Renal cortical epithelial cell (primary cell): ENCODE measurements at regions not wholly inside any gene's neighbourhood (a gene's known extent, or its start where the extent isn't known, plus 50 kb on each side); places are given as distances from the start of the nearest gene placed in this dataset.

Source experiments
- DNase-seq: peaks from one replicate; pipeline ENCODE4 v3.0.0-alpha.2; 2011; ENCODE audit warnings: low read depth

DNA sequence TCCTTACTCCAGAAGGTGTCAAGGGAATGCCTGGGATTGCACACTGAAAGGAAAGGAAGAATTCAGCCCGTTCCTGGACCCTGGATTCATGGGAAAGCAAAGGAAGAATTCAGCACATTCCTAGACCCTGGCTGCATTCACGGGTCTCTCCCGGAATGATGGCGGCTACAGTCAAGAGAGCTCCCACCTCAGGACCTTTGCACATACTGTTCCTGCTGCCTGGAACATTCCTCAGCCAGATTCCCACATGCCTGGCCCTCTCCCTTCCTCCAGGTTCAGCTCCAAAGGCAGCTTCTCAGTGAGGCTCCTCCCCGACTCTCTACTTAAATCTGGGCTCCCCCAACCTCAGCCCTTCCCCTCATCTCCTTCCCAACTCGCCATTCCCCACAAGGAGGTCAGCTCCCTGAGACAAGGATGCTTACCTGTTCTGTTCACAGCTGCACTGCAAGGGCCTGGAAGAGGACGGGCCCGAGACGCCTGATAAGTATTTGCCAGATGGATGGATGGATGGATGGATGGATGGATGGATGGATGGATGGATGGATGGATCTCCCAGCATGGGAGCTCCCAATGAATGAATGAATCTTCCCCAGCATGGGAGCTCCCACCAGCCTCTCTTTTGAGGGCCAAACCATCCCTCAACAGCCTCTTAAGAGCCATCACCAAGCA lies 77.4 kb downstream of the NCOR2 start:
- no peak for DNase-seq

- no peak for DNase-seq
Measured at GRCh38 chr12:124489220-124489619, 78.2 kb downstream of the NCOR2 start.

DNA sequence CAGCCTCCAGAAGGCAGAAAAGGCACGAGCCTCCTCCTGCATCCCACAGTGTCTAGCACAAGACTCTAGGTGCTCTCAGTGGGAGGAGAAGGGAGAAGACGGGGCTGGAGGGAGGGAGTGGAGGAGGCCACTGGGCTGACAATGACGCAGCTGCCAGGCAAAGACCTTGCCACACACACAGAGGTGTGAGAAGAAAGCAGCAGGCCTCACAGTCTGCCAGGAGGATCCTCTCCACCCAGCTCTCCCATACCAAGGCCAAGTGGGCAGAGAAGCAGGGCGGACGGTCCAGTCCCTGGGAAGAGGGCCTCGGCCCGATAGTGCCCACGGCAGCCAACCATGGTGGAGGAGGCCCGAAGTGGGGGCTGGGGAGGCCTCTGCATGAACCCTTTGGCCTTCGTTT lies 78.9 kb downstream of the NCOR2 start:
- DNase-seq = no peak

- no peak for DNase-seq
Measured at GRCh38 chr12:124487834-124488165, 79.6 kb downstream of the NCOR2 start.

GRCh38 chr12:124487066-124487833 lies 80.2 kb downstream of the NCOR2 start:
- DNase-seq = no peak

DNA sequence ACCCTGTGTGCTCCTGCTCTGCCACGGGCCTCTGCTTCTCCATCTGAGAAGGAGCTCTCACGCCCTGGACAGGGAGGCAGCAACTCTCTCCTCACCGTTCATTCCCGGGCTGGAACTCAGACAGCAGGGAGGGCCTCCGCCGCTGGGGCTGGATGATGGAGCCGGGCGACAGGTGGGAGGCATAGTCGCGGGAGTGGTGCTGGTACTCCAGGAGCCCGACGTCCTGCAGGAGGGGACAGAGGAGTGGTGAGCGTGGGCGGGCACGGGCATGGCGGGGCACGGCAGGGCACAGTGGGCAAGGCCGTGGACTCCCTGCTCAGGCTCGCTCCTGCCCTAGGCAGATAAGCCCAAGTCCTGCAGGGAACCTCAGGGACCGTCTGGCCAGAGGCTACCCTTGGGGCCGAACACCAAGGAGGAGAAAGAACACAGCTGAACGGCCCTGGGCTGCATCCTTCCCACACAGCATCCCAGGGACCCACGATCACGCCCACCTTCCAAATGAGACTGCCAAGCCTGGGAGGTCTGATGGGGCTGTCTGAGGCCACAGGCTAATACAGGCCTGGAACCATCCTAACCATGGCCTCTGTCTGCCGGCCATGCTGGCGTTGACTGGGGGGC lies 81.0 kb downstream of the NCOR2 start:
- DNase-seq = no peak

GRCh38 chr12:124485371-124485770 lies 82.0 kb downstream of the NCOR2 start:
- DNase-seq = no peak

- DNase-seq = no peak
Measured at GRCh38 chr12:124484526-124484953, 82.9 kb downstream of the NCOR2 start.

DNA sequence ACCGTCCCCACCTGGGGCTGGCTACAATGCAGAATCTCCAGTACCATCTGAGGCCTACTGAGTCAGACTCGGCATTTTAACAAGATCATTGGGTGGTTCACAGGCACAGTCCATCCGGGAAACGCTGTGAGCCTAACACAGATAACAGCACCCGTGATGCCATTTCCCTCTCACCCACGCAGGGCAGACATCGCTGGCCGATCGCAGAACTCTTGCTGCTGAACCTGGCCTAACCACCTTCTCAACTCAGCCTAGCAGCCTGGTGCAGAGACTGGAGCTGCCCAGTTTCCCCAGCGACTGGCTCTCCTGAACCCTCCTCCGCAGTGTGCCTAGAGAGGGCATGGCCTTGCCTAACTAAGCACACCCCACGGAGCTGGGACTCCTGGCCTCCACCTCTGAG lies 83.3 kb downstream of the NCOR2 start:
- no peak for DNase-seq

DNA sequence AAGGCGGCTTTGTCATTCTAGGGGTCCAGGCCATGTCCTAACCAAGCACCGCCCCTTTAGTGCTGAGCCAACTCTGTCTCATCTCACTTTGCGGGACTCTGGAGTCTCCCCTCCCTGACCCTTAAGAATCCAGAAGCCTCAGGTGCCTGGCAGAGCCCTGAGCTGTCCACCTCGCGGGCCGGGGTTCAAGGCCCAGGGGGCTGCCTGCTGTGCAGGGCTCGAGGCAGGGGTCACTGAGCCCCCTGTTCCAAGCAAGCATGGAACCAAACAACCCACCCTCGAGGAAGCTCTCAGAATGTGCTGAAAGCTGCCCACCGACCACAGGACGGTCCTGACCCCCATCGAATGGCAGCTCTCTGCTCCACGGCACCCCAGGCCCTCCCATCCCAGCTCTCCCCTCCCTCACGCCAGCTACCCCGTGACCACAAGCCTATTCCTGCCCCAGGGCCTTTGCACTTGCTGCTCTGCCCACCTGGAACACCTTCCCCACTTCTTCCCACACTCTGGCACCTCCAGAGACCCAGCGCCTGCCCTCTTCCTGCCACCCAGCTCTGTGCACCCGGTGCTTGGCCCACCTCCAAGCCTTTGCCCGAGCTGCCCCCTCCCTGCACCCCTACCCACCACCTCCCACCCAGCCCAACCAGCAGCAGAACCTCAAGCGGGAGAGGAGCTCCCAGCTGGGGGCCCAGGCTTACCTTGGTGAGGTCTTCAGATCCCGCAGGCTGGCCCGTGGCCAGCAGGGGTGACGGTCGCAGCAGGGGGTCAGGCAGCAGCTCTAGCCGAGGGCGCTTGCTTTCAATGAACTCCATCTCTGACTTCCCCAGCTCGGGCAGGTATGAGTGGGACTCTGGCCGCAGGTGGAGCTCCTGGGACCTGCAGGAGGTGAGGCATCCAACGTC lies 84.3 kb downstream of the NCOR2 start:
- no peak for DNase-seq

- no peak for DNase-seq
Measured at GRCh38 chr12:124482567-124482893, 84.9 kb downstream of the NCOR2 start.

DNA sequence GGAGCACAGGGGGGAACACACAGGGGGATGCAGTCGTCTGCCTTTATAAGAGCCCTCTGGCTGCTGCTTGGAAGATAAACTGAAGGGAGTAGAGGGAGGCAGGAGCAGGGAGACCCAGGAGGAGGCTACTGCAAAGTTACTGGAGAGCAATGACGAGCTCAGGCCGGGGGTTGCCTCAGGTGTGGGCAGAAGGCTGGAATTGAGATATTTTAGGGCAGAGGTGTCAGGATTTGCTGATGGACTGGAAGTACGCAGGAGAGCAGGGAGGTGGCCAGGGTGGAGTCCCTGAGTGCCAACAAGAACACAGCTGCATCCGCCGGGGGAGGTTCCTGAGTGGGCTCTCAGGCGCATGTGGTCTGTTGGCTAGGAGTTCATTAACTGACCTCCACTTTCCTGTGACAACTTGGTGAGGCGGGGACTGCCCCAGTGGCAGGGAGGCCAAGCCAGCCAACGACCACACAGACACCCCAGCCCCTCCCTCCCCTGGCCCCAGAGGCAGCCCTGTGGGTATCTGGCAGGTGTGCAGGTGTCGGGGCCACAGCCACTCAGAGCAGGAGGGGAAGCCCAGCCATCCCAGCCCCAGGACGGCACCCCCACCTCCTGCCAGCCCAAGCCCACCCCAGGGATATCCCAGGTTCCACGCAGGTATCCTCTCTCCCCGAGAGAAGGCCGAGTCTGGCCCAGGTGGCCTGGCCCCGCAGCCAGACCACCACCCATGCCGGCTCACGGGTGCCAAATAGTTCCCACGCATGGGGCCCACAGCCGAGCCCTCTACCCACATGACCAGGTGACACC lies 85.4 kb downstream of the NCOR2 start:
- DNase-seq = no peak

GRCh38 chr12:124481257-124481750 lies 86.1 kb downstream of the NCOR2 start:
- peak; percentile 25 for DNase-seq

DNA sequence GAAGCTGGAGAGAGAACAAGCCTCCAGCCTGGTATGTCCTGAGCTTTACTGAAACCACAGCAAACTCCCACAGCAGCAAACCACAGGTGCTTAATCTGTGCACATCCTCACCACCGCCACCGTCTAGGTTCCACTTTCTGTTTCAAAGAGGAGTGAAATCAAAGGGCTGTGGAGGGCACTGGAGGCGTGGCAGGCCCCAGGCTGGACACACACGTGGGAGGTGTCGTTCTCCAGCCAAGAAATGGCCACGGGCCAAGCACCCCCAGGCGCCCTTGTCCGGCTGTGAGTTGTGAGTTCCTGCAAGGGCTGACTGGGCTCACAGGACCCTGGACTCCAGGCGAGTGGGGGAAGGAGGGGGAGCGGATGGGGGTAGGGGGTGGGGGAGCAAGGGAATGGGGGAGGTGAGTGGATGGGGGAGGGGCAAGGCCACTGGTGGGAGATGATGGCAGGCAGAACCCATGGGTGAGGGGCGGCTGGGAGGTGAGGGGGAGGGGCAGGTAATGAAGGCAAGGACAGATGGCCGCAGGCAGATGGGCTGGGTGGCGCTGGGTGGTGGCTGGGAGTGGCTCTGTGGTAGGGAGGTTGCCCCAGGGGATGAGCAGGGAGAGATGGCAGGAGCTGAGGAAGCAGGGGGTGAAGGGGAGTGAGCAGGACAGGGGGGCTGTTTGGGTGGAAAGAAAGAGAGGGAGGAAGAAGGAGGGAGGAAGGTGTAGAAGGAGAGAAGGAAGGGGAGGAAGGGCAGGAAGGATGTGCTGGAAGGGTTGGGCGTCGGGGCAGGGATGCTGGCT lies 86.7 kb downstream of the NCOR2 start:
- DNase-seq = peak; percentile 88

GRCh38 chr12:124479680-124480468 lies 87.5 kb downstream of the NCOR2 start:
- DNase-seq = no peak

- no peak for DNase-seq
Measured at GRCh38 chr12:124478985-124479645, 88.3 kb downstream of the NCOR2 start.

DNA sequence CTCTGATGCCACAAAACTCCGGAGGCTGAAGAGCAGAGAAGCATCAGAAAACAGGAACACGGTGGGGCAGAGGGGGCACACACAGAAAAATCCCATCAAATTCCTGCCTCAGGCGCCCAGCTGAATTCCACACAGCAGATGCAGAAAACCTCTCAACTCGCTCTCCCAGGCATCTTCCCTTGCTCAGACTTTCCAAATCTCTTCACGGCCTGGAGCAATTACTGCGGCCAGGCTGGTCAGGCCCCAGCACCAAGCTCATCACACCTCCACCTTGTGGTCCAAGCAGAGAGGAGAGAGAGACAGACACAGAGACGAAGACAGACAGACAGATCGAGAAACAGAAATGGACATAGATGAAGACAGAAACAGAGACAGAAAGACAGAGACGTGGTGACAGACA lies 89.0 kb downstream of the NCOR2 start:
- DNase-seq = no peak

DNA sequence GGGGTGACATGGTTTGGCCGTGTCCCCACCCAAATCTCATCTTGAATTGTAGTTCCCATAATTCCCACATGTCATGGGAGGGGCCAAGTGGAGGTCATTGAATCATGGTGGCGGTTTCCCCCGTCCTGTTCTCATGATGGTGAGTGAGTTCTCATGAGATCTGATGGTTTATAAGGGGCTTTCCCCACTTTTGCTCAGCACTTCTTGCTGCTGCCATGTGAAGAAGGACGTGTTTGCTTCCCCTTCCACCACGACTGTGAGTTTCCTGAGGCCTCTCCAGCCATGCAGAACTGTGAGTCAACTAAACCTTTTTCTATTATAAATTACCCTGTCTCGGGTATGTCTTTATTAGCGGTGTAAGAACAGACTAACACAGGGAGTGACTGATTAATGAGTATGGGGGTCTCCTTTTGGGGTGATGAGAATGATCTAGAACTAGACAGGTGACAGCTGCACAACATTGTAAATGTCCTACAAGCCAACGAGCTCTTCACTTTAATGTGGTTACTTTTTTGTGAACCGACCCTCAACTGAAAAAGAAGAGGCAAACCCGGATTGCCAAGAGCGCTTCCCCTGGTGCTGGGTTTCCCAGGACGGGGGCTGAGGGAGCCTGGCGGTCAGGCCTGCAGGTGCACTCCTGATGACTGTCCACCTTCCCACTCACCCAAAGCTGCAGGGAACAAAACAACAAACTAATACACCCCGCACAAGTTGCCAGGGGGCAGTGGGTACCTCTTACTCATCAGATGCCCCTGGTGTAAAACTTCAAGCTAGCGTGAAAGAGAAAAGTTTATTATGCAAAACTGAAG lies 90.1 kb downstream of the NCOR2 start:
- peak; percentile 92 for DNase-seq
